Ascending aorta (tissue), 2 donors: ENCODE measurements at regions not wholly inside any gene's neighbourhood (a gene's known extent, or its start where the extent isn't known, plus 50 kb on each side); places are given as distances from the start of the nearest gene placed in this dataset.

ENCODE experiments used
- DNase-seq, 2 donors: peaks; one replicate each; pipeline ENCODE4 v3.0.0-alpha.2; 2019; ENCODE audit warnings: low spot score in 2 of 2
- H3K27ac ChIP-seq, 2 donors: fragments of 200-600 bp; sonication (generic); one replicate each; pipeline ENCODE4 v1.5.1; 2016 to 2017; ENCODE audit warnings: mild to moderate bottlenecking in 1 of 2
- H3K27me3 ChIP-seq: fragments of 200-600 bp; sonication (generic); one replicate; pipeline ENCODE4 v1.5.1; 2017
- H3K36me3 ChIP-seq, 2 donors: fragments of 200-600 bp; sonication (generic); one replicate each; pipeline ENCODE4 v1.5.1; 2016
- H3K4me1 ChIP-seq, 2 donors: fragments of 200-600 bp; sonication (generic); one replicate each; pipeline ENCODE4 v1.5.1; 2016 to 2017; ENCODE audit warnings: mild to moderate bottlenecking in 1 of 2
- H3K4me3 ChIP-seq, 2 donors: fragments of 200-600 bp; sonication (generic); one replicate each; pipeline ENCODE4 v1.5.1; 2016 to 2017; ENCODE audit warnings: mild to moderate bottlenecking in 1 of 2
- H3K9me3 ChIP-seq, 2 donors: fragments of 200-600 bp; sonication (generic); one replicate each; pipeline ENCODE4 v1.5.1; 2016
- CTCF ChIP-seq, 3 experiments: fragments of 200-600 bp in 2 of 3; fragments of 450-650 bp in 1 of 3; sonication (generic) in 2 of 3; IDR thresholded peaks; one replicate each; pipeline ENCODE4 v1.5.1; 2016 to 2019; ENCODE audit warnings: antibody characterized with exemption in 3 of 3, mild to moderate bottlenecking in 1 of 3, moderate library complexity in 1 of 3
- intact Hi-C: fragments of 100-400 bp; cut with DNase I; formaldehyde crosslinking; loops from one replicate; pipeline ENCODE4 v1.15.1; 2023

GRCh38 chr2:23118313-23118712 lies 266.7 kb upstream of the KLHL29 start:
- TF ChIP-seq CTCF (IDR thresholded peaks at IDR 0.05), result no peak
- intact Hi-C loops, result no loop called here

DNA sequence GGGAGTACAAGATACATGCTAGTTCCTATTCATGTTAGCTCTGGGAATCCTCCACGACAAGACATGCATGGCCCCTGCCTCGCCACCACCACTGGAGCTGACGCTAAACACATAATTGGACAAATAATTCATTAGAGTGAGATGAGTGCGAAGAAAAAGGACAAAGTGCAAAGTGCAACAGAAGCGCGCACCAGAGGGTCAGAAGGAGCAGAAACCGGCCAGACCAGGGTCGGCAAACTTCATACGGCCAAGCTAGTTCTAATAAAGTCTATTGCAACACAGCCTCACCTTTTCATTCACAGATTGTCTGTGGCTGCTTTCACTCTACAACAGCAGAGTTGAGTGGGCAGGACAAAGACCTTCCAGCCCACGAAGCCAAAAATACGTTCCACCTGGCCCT lies 266.1 kb upstream of the KLHL29 start:
- Histone ChIP-seq H3K27ac (no peak overlapping the region), H3K27me3 (no peaks in the 10 kb centered on the region), H3K4me1 (no peaks in the 10 kb centered on the region), H3K4me3 (no peak overlapping the region), H3K9me3 (no peaks in the 10 kb centered on the region), H3K36me3 (no peaks in the 10 kb centered on the region)
- intact Hi-C loops, result no loop called here
- DNase-seq, result no peak
- no peak for TF ChIP-seq CTCF (IDR thresholded peaks at IDR 0.05)

More at GRCh38 chr2:23118313-23118712, 266.7 kb upstream of the KLHL29 start:
- DNase-seq, result no peak
- H3K9me3 ChIP-seq, result no peaks in the 10 kb centered on the region
- no peak overlapping the region for H3K27ac ChIP-seq
- no peaks in the 10 kb centered on the region for H3K36me3 ChIP-seq
- H3K27me3 ChIP-seq, result no peaks in the 10 kb centered on the region
- H3K4me1 ChIP-seq, result no peaks in the 10 kb centered on the region
- no peak overlapping the region for H3K4me3 ChIP-seq

- Histone ChIP-seq H3K4me3 (no peak overlapping the region), H3K27ac (no peak overlapping the region), H3K4me1 (no peaks in the 10 kb centered on the region), H3K36me3 (no peaks in the 10 kb centered on the region), H3K27me3 (no peaks in the 10 kb centered on the region), H3K9me3 (no peaks in the 10 kb centered on the region)
- no peak for TF ChIP-seq CTCF (IDR thresholded peaks at IDR 0.05)
- DNase-seq, result no peak
- intact Hi-C loops, result no loop called here
These were observed 264.8 kb upstream of the KLHL29 start for GRCh38 chr2:23120161-23120560.

DNA sequence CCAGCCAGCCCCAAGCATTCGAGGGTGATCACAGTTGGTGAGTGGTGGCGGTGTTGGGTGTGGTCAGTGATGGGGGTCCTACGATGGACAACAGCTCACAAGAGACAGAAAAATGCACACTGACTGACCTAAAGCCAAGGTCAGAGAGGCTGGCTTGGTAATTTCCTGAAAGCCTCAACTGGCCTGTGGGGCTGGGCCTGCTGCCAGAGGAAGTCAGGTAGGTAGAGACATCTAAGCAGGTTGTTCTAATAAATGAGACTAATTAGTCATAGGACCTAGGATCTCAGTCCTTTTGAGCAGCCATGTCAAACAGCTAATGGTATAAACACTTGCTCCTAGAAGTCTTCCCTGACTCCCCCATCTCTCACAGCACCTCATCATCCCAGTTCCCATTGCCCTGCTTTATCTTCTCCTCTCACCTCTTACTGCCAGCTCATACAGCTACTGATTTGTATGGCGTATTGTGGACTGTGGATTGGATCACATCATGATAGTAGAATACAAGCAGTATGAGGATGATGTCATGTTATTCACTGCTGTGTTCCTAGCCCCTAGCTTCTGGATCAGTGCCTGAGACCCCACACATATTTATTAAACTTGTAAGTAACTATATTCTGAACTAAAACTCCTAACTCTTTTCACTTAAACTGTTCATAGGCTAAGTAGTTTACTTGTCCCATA lies 262.9 kb upstream of the KLHL29 start:
- H3K36me3 ChIP-seq, result no peaks in the 10 kb centered on the region
- no peak overlapping the region for H3K4me3 ChIP-seq
- no peaks in the 10 kb centered on the region for H3K9me3 ChIP-seq
- no peaks in the 10 kb centered on the region for H3K4me1 ChIP-seq
- H3K27me3 ChIP-seq, result no peaks in the 10 kb centered on the region
- intact Hi-C loops, result no loop called here
- DNase-seq, result no peak
- TF ChIP-seq CTCF (IDR thresholded peaks at IDR 0.05), result no peak
- no peak overlapping the region for H3K27ac ChIP-seq

GRCh38 chr2:23122681-23123215 lies 262.2 kb upstream of the KLHL29 start:
- H3K4me1 ChIP-seq, result no peaks in the 10 kb centered on the region
- no peak for DNase-seq
- H3K36me3 ChIP-seq, result no peaks in the 10 kb centered on the region
- H3K27ac ChIP-seq, result no peak overlapping the region
- H3K4me3 ChIP-seq, result no peak overlapping the region
- no peak for TF ChIP-seq CTCF (IDR thresholded peaks at IDR 0.05)
- H3K9me3 ChIP-seq, result no peaks in the 10 kb centered on the region
- intact Hi-C loops, result no loop called here
- H3K27me3 ChIP-seq, result no peaks in the 10 kb centered on the region
